Tibial nerve (tissue), 4 donors: ENCODE measurements at regions not wholly inside any gene's neighbourhood (a gene's known extent, or its start where the extent isn't known, plus 50 kb on each side); places are given as distances from the start of the nearest gene placed in this dataset.

Experiments used
- DNase-seq, 2 donors: peaks; one replicate each; pipeline ENCODE4 v3.0.0-alpha.2; 2019; ENCODE audit warnings: low spot score in 2 of 2
- H3K27ac ChIP-seq, 4 donors: fragments of 200-600 bp; sonication (generic) in 3 of 4; one replicate each; pipeline ENCODE4 v1.5.1; 2017 to 2019; ENCODE audit warnings: mild to moderate bottlenecking in 1 of 4
- H3K27me3 ChIP-seq, 2 donors: fragments of 200-600 bp; sonication (generic) in 1 of 2; one replicate each; pipeline versions ENCODE4 v1.5.1 to v1.6.0; 2017 to 2019
- H3K36me3 ChIP-seq, 3 donors: fragments of 200-600 bp; sonication (generic); one replicate each; pipeline ENCODE4 v1.5.1; 2018 to 2019
- H3K4me1 ChIP-seq, 4 donors: fragments of 200-600 bp; sonication (generic) in 3 of 4; one replicate each; pipeline ENCODE4 v1.5.1; 2017 to 2019
- H3K4me3 ChIP-seq, 4 donors: fragments of 200-600 bp; sonication (generic) in 3 of 4; one replicate each; pipeline ENCODE4 v1.5.1; 2017 to 2019; ENCODE audit warnings: mild to moderate bottlenecking in 1 of 4, moderate library complexity in 1 of 4
- H3K9me3 ChIP-seq, 4 donors: fragments of 200-600 bp; sonication (generic) in 3 of 4; one replicate each; pipeline ENCODE4 v1.5.1; 2017 to 2019
- CTCF ChIP-seq, 5 experiments: fragments of 200-600 bp in 3 of 5; fragments of 450-650 bp in 2 of 5; sonication (generic) in 3 of 5; IDR thresholded peaks; one replicate each; pipeline ENCODE4 v1.5.1; 2016 to 2019; ENCODE audit warnings: antibody characterized with exemption in 5 of 5, mild to moderate bottlenecking in 3 of 5, moderate library complexity in 2 of 5
- EP300 ChIP-seq, 2 donors: sonication (generic); formaldehyde crosslinking; IDR thresholded peaks; one replicate each; pipeline ENCODE4 v1.6.1; 2017; ENCODE audit warnings: antibody characterized with exemption in 2 of 2, mild to moderate bottlenecking in 1 of 2
- POLR2A ChIP-seq, 2 donors: fragments of 450-650 bp; IDR thresholded peaks; one replicate each; pipeline ENCODE4 v1.6.1; 2017; ENCODE audit warnings: antibody characterized with exemption in 2 of 2, mild to moderate bottlenecking in 2 of 2, moderate library complexity in 2 of 2
- WGBS, 2 donors: methylation state at CpG; one replicate each; pipeline ENCODE4 v1.1.5; 2018; 5-methylcytosine and 5-hydroxymethylcytosine counted together

DNA sequence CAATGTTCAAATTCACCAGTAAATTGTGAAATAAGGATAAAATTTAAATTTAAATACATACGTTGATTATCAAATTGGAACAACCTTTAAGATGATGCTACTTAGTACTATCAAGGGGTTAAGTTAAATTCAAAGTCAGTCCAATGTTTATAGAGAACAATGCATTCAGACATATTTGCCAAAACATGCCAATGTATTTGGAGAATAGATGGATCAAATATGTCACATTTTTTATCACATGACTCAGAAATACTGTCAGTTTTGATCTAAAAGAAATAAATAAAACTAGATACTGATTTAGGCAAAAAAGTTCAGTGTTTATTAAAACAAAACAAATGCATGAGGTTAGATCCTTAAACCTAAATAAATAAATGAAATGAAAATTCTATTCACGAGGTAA is 281.2 kb downstream of the SLITRK5 start:
- whole genome bisulfite sequencing, 2 donors: 63 to 65% methylated on average over 2 of the region's 2 CpGs
- H3K9me3 ChIP-seq: no peaks in the 10 kb centered on the region

GRCh38 chr13:87953381-87953780 is 282.2 kb downstream of the SLITRK5 start:
- H3K4me1 ChIP-seq: no peaks in the 10 kb centered on the region
- H3K27me3 ChIP-seq: no peaks in the 10 kb centered on the region
- H3K27ac ChIP-seq: no peak overlapping the region
- DNase-seq: no peak
- WGBS, 2 donors: 41 to 56% methylated on average over 3 of the region's 3 CpGs
- H3K4me3 ChIP-seq: no peak overlapping the region
- no peaks in the 10 kb centered on the region for H3K36me3 ChIP-seq
- no peaks in the 10 kb centered on the region for H3K9me3 ChIP-seq
- no peak for TF ChIP-seq CTCF (IDR thresholded peaks at IDR 0.05)
- no peak for TF ChIP-seq EP300 (IDR thresholded peaks at IDR 0.05)
- TF ChIP-seq POLR2A (IDR thresholded peaks at IDR 0.05): no peak

More for the DNA sequence above, 281.2 kb downstream of the SLITRK5 start:
- Histone ChIP-seq H3K27me3 (no peaks in the 10 kb centered on the region), H3K4me3 (no peak overlapping the region), H3K4me1 (no peaks in the 10 kb centered on the region), H3K36me3 (no peaks in the 10 kb centered on the region), H3K27ac (no peak overlapping the region)
- DNase-seq: no peak
- no peak for TF ChIP-seq EP300 (IDR thresholded peaks at IDR 0.05)
- no peak for TF ChIP-seq POLR2A (IDR thresholded peaks at IDR 0.05)
- TF ChIP-seq CTCF (IDR thresholded peaks at IDR 0.05): no peak

DNA sequence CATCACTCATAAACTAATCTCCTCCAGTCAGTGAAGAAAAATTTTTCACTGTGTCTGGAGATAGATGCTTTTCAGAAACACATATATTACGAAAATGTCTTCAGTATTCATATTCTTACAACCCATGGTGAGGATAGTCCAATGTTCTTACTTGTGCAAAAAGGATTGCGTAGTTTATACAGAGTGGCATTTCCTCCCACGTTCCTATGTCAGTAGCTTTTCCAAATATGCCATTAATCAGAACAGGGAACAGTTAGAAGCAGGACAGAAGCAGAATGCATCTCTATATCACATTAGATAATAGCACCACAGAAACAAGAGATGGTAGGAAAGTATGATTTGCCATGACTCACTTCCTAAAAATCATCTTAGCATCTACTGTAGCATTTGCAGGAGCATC is 282.9 kb downstream of the SLITRK5 start:
- TF ChIP-seq CTCF (IDR thresholded peaks at IDR 0.05): no peak
- no peak for TF ChIP-seq EP300 (IDR thresholded peaks at IDR 0.05)
- no peak for TF ChIP-seq POLR2A (IDR thresholded peaks at IDR 0.05)
- Histone ChIP-seq H3K4me3 (no peak overlapping the region), H3K4me1 (no peaks in the 10 kb centered on the region), H3K9me3 (no peaks in the 10 kb centered on the region), H3K36me3 (no peaks in the 10 kb centered on the region), H3K27me3 (no peaks in the 10 kb centered on the region), H3K27ac (no peak overlapping the region)
- 53 to 58% methylated on average over 3 of the region's 3 CpGs for WGBS, 2 donors
- DNase-seq: no peak

DNA sequence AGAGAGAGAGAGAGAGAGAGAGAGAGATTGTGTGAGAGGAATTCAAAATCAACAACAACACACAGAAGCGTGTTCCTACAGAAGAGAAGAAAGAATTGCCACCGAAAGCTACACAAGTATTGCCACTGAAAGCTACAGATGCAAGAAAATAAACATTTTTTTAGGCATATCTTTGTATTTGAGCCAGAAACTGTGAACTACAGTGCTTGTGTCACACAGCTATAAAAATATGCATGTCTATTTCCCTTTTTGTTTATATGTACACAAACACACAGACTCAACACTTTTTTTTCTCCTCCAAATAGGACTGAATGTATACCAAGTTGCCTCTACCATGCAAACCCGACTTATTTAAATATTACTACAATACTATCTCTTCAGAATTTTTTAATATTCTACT is 290.4 kb downstream of the SLITRK5 start:
- no peak for DNase-seq
- Histone ChIP-seq H3K36me3 (no peaks in the 10 kb centered on the region), H3K4me3 (no peak overlapping the region), H3K9me3 (no peaks in the 10 kb centered on the region), H3K27me3 (no peaks in the 10 kb centered on the region), H3K4me1 (no peaks in the 10 kb centered on the region), H3K27ac (no peak overlapping the region)
- WGBS, 2 donors: 70 to 73% methylated on average over 3 of the region's 3 CpGs
- TF ChIP-seq EP300 (IDR thresholded peaks at IDR 0.05): no peak
- TF ChIP-seq POLR2A (IDR thresholded peaks at IDR 0.05): no peak
- TF ChIP-seq CTCF (IDR thresholded peaks at IDR 0.05): no peak

DNA sequence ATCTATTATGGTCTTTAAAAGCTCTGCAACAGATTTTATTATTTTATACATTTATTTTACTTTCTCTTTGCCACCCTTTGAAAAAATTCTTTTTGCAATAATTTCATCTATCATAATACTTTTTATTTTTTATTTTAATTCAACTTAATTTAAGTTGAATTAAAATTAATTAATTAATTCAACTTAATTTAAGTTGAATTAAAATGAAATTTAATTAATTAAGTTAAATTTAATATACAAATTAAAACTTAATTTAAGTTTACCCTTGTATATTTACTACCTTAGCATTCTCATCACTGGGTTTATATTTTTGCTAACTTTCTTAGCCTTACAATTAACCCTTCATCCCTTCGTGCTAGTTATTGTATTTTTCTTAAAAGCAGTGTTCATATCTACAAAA is 301.4 kb downstream of the SLITRK5 start:
- H3K9me3 ChIP-seq: peaks cover 0 to 8% (median 0%) of the 10 kb centered on the region in 4 donors
- 78 to 90% methylated on average over 1 of the region's 1 CpG for WGBS, 2 donors
- no peak for DNase-seq
- no peaks in the 10 kb centered on the region for H3K36me3 ChIP-seq
- no peak overlapping the region for H3K27ac ChIP-seq
- H3K4me1 ChIP-seq: no peaks in the 10 kb centered on the region
- H3K4me3 ChIP-seq: no peak overlapping the region
- H3K27me3 ChIP-seq: no peaks in the 10 kb centered on the region
- TF ChIP-seq CTCF (IDR thresholded peaks at IDR 0.05) (no peak), EP300 (IDR thresholded peaks at IDR 0.05) (no peak), POLR2A (IDR thresholded peaks at IDR 0.05) (no peak)
